Colonic mucosa (tissue), 4 donors: ENCODE measurements at regions not wholly inside any gene's neighbourhood (a gene's known extent, or its start where the extent isn't known, plus 50 kb on each side); places are given as distances from the start of the nearest gene placed in this dataset.

Experiments used
- DNase-seq: peaks from one replicate; pipeline ENCODE4 v3.0.0-alpha.2; 2020
- H3K27ac ChIP-seq: fragments of 200-600 bp; one replicate; pipeline ENCODE4 v1.8.0; 2021
- H3K27me3 ChIP-seq: fragments of 200-600 bp; one replicate; pipeline ENCODE4 v1.8.0; 2021
- H3K36me3 ChIP-seq: fragments of 200-600 bp; one replicate; pipeline ENCODE4 v1.8.0; 2021
- H3K4me1 ChIP-seq: fragments of 200-600 bp; one replicate; pipeline ENCODE4 v1.8.0; 2021; ENCODE audit warnings: mild to moderate bottlenecking
- H3K4me3 ChIP-seq: fragments of 200-600 bp; one replicate; pipeline ENCODE4 v1.8.0; 2021
- H3K9ac ChIP-seq, 2 donors: one replicate each; pipeline ENCODE4 v1.7.0; 2013; ENCODE audit warnings: control low read depth in 2 of 2, low read depth in 2 of 2, low read length in 2 of 2
- H3K9me3 ChIP-seq: fragments of 200-600 bp; one replicate; pipeline ENCODE4 v1.8.0; 2021
- CTCF ChIP-seq: fragments of 200-600 bp; IDR thresholded peaks from one replicate; pipeline ENCODE4 v1.8.0; 2022; ENCODE audit warnings: antibody characterized with exemption, mild to moderate bottlenecking
- intact Hi-C: fragments of 100-400 bp; cut with DNase I; formaldehyde crosslinking; loops from one replicate; pipeline ENCODE4 v1.14.1; 2022
- donor health status: healthy.
- donor health status: DM: no; HTN: no; CAD: no.
- donor health status: DM: no; HTN: no; CAD: no.

GRCh38 chr16:66079671-66080334, 286.7 kb upstream of the CDH5 start:
- no peak for TF ChIP-seq CTCF
- Histone ChIP-seq H3K36me3 (no peaks in the 10 kb centered on the region), H3K4me1 (no peaks in the 10 kb centered on the region), H3K9ac (no peak overlapping the region), H3K4me3 (no peak overlapping the region), H3K27ac (no peak overlapping the region), H3K9me3 (no peaks in the 10 kb centered on the region), H3K27me3 (no peaks in the 10 kb centered on the region)
- no peak for DNase-seq
- intact Hi-C loops, result no loop called here

GRCh38 chr16:66070140-66070917, 296.2 kb upstream of the CDH5 start:
- no peak overlapping the region for H3K4me3 ChIP-seq
- no peaks in the 10 kb centered on the region for H3K36me3 ChIP-seq
- no peak overlapping the region for H3K27ac ChIP-seq
- no peak for TF ChIP-seq CTCF
- no peaks in the 10 kb centered on the region for H3K9me3 ChIP-seq
- H3K27me3 ChIP-seq, result no peaks in the 10 kb centered on the region
- H3K9ac ChIP-seq, result no peak overlapping the region
- no peaks in the 10 kb centered on the region for H3K4me1 ChIP-seq
- intact Hi-C loops, result no loop called here
- peak; percentile 55 for DNase-seq

GRCh38 chr16:66069587-66069986, 296.9 kb upstream of the CDH5 start:
- Histone ChIP-seq H3K9ac (no peak overlapping the region), H3K9me3 (no peaks in the 10 kb centered on the region), H3K27ac (no peak overlapping the region), H3K4me3 (no peak overlapping the region), H3K36me3 (no peaks in the 10 kb centered on the region), H3K4me1 (no peaks in the 10 kb centered on the region), H3K27me3 (no peaks in the 10 kb centered on the region)
- DNase-seq, result no peak
- intact Hi-C loops, result no loop called here
- no peak for TF ChIP-seq CTCF

- Histone ChIP-seq H3K4me1 (no peaks in the 10 kb centered on the region), H3K9ac (no peak overlapping the region), H3K9me3 (no peaks in the 10 kb centered on the region), H3K36me3 (no peaks in the 10 kb centered on the region), H3K27me3 (no peaks in the 10 kb centered on the region), H3K27ac (no peak overlapping the region), H3K4me3 (no peak overlapping the region)
- TF ChIP-seq CTCF, result no peak
- intact Hi-C loops, result no loop called here
- no peak for DNase-seq
Measured at GRCh38 chr16:66066404-66066803, 300.1 kb upstream of the CDH5 start.

- DNase-seq, result no peak
- intact Hi-C loops, result no loop called here
- H3K9ac ChIP-seq, result no peak overlapping the region
- H3K27ac ChIP-seq, result no peak overlapping the region
- TF ChIP-seq CTCF, result no peak
- H3K9me3 ChIP-seq, result no peaks in the 10 kb centered on the region
- no peaks in the 10 kb centered on the region for H3K4me1 ChIP-seq
- H3K27me3 ChIP-seq, result no peaks in the 10 kb centered on the region
- no peak overlapping the region for H3K4me3 ChIP-seq
- H3K36me3 ChIP-seq, result no peaks in the 10 kb centered on the region
Measured at GRCh38 chr16:66065925-66066324, 300.6 kb upstream of the CDH5 start.
